GM19467 (cell line): ENCODE measurements at regions not wholly inside any gene's neighbourhood (a gene's known extent, or its start where the extent isn't known, plus 50 kb on each side); places are given as distances from the start of the nearest gene placed in this dataset.

Experiments used
- ATAC-seq: cut with Tn5 transposase; IDR thresholded peaks from one replicate; pipeline ENCODE4 v1.9.1; 2021; ENCODE audit warnings: mild to moderate bottlenecking, moderate library complexity; ENCODE audit not compliant: unreplicated experiment

GRCh38 chr16:76612497-76612896 lies 335.3 kb downstream of the CNTNAP4 start:
- no peak for ATAC-seq

GRCh38 chr16:76614269-76614668 lies 337.1 kb downstream of the CNTNAP4 start:
- no peak for ATAC-seq

GRCh38 chr16:76622876-76623275 lies 345.7 kb downstream of the CNTNAP4 start:
- ATAC-seq, result no peak

GRCh38 chr16:76634847-76635697 lies 357.9 kb downstream of the CNTNAP4 start:
- ATAC-seq, result no peak

- ATAC-seq, result no peak
These were observed 362.6 kb downstream of the CNTNAP4 start for GRCh38 chr16:76639685-76640289.

- no peak for ATAC-seq
These were observed 373.4 kb downstream of the CNTNAP4 start for GRCh38 chr16:76650582-76650981.

GRCh38 chr16:76653390-76654026 lies 376.3 kb downstream of the CNTNAP4 start:
- no peak for ATAC-seq

- ATAC-seq, result no peak
These were observed 377.1 kb downstream of the CNTNAP4 start for GRCh38 chr16:76654088-76654820.

- no peak for ATAC-seq
These were observed 379.8 kb downstream of the CNTNAP4 start for GRCh38 chr16:76656994-76657393.

- no peak for ATAC-seq
These were observed 384.6 kb downstream of the CNTNAP4 start for GRCh38 chr16:76661691-76662235.

GRCh38 chr16:76665571-76666275 lies 388.5 kb downstream of the CNTNAP4 start:
- ATAC-seq, result no peak

- no peak for ATAC-seq
These were observed 391.1 kb downstream of the CNTNAP4 start for GRCh38 chr16:76668207-76668725.

- no peak for ATAC-seq
These were observed 392.1 kb downstream of the CNTNAP4 start for GRCh38 chr16:76669288-76669687.

GRCh38 chr16:76670125-76670857 lies 393.1 kb downstream of the CNTNAP4 start:
- no peak for ATAC-seq

GRCh38 chr16:76676356-76676755 lies 399.2 kb downstream of the CNTNAP4 start:
- ATAC-seq, result no peak

GRCh38 chr16:76681296-76681695 lies 404.1 kb downstream of the CNTNAP4 start:
- ATAC-seq, result no peak

- no peak for ATAC-seq
These were observed 405.9 kb downstream of the CNTNAP4 start for GRCh38 chr16:76683051-76683450.

GRCh38 chr16:76696876-76697275 lies 419.7 kb downstream of the CNTNAP4 start:
- ATAC-seq, result no peak

GRCh38 chr16:76705892-76706291 lies 428.7 kb downstream of the CNTNAP4 start:
- no peak for ATAC-seq
